ENCODE measurements at regions not wholly inside any gene's neighbourhood (a gene's known extent, or its start where the extent isn't known, plus 50 kb on each side); places are given as distances from the start of the nearest gene placed in this dataset.
A peak's percentile ranks its signal among the peaks of the same experiment; 100 is the strongest.

- no peak for DNase-seq (ENCODE audit: low read depth)
- peaks cover 3% of the 10 kb centered on the region for H3K9me3 Mint-ChIP-seq (ENCODE audit: unreplicated experiment)
- no peak for FAIRE-seq
- H3K79me2 ChIP-seq (ENCODE audit: insufficient read depth, low read length), result no peaks in the 10 kb centered on the region
- H3K27me3 ChIP-seq (ENCODE audit: insufficient read depth, low read length), result peaks cover 5% of the 10 kb centered on the region
- peaks cover 5% of the 10 kb centered on the region for H4K20me1 ChIP-seq (ENCODE audit: insufficient read depth, low read length)
- H3K4me3 ChIP-seq (ENCODE audit: insufficient read depth, low read depth, low read length), result no peak overlapping the region
- peaks cover 4% of the 10 kb centered on the region for H3K36me3 Mint-ChIP-seq (ENCODE audit: low read depth, unreplicated experiment)
- no peak overlapping the region for H3K4me3 Mint-ChIP-seq (ENCODE audit: unreplicated experiment)
- H3K27ac Mint-ChIP-seq (ENCODE audit: unreplicated experiment), result no peak overlapping the region
- H3K4me1 Mint-ChIP-seq (ENCODE audit: low read depth, unreplicated experiment), result peaks cover 5% of the 10 kb centered on the region
- H3K9me3 ChIP-seq (ENCODE audit: insufficient read depth, low read depth, low read length), result no peaks in the 10 kb centered on the region
- H3K4me2 ChIP-seq (ENCODE audit: low read length), result peak overlapping the region; percentile 75
- H3K27ac ChIP-seq (ENCODE audit: low read depth, low read length), result peak overlapping the region; percentile 15
- H3K27me3 Mint-ChIP-seq (ENCODE audit: low read depth, unreplicated experiment), result no peaks in the 10 kb centered on the region
- H3K4me1 ChIP-seq (ENCODE audit: insufficient read depth, low read length), result peaks cover 10% of the 10 kb centered on the region
- H2AFZ ChIP-seq (ENCODE audit: low read depth, low read length), result peak overlapping the region; percentile 13
- TF ChIP-seq CTCF (IDR thresholded peaks at IDR 0.05; ENCODE audit: insufficient read depth, low read depth, low read length) (no peak), EZH2 (IDR thresholded peaks at IDR 0.05; ENCODE audit: insufficient read depth, low read length) (no peak)
- H3K36me3 ChIP-seq (ENCODE audit: insufficient read depth, low read length), result no peaks in the 10 kb centered on the region
- H3K9ac ChIP-seq (ENCODE audit: low read length), result no peak overlapping the region
Observed at GRCh38 chr14:89490466-89490865, 73.4 kb upstream of the FOXN3 start.

DNA sequence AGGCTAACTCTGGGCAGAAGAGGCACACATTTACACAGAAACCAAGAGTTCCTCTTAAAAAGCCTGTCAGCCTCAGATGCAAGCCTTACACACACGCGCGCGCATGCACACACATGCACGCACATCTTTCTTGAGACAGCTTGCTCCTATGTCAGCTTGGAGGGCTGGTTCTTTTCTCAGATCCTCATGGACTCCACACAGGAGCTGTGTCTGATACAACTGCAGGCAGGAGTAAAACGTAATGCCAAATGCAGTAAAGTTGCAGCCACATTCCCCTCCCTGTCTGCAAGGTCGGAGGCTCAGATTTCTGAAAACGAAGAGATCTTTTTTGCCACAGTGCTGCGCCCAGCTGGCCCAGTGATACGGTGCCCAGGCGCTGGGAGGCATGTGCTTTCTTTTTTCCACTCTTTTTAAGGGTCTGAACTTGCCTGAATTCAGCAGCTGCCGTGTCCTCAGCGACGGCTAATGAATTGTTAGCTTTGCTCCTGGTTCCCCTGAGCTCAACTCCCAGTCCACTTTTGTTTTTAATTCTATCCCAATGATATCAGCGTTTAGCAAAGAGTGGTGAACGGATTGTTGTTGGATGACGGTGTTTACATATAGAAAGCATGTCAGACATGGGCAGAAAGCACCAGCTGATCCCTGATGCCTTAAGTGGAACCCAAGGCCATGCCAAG lies 72.9 kb upstream of the FOXN3 start:
- Histone ChIP-seq H3K4me1 (ENCODE audit: insufficient read depth, low read length) (peaks cover 10% of the 10 kb centered on the region), H3K9me3 (ENCODE audit: insufficient read depth, low read depth, low read length) (no peaks in the 10 kb centered on the region), H3K4me2 (ENCODE audit: low read length) (peak overlapping the region; percentile 75), H3K4me3 (ENCODE audit: insufficient read depth, low read depth, low read length) (no peak overlapping the region), H3K27ac (ENCODE audit: low read depth, low read length) (peak overlapping the region; percentile 15), H3K27me3 (ENCODE audit: insufficient read depth, low read length) (peaks cover 5% of the 10 kb centered on the region), H4K20me1 (ENCODE audit: insufficient read depth, low read length) (peaks cover 5% of the 10 kb centered on the region), H3K79me2 (ENCODE audit: insufficient read depth, low read length) (no peaks in the 10 kb centered on the region), H3K36me3 (ENCODE audit: insufficient read depth, low read length) (no peaks in the 10 kb centered on the region), H2AFZ (ENCODE audit: low read depth, low read length) (peak overlapping the region; percentile 13), H3K9ac (ENCODE audit: low read length) (peak overlapping the region; percentile 39)
- Mint-ChIP-seq H3K27me3 (ENCODE audit: low read depth, unreplicated experiment) (no peaks in the 10 kb centered on the region), H3K4me1 (ENCODE audit: low read depth, unreplicated experiment) (peaks cover 7% of the 10 kb centered on the region), H3K9me3 (ENCODE audit: unreplicated experiment) (peaks cover 3% of the 10 kb centered on the region), H3K36me3 (ENCODE audit: low read depth, unreplicated experiment) (peaks cover 7% of the 10 kb centered on the region), H3K4me3 (ENCODE audit: unreplicated experiment) (no peak overlapping the region), H3K27ac (ENCODE audit: unreplicated experiment) (no peak overlapping the region)
- FAIRE-seq, result peak; percentile 13
- DNase-seq (ENCODE audit: low read depth), result no peak
- TF ChIP-seq CTCF (IDR thresholded peaks at IDR 0.05; ENCODE audit: insufficient read depth, low read depth, low read length), result no peak
- TF ChIP-seq EZH2 (IDR thresholded peaks at IDR 0.05; ENCODE audit: insufficient read depth, low read length), result no peak

DNA sequence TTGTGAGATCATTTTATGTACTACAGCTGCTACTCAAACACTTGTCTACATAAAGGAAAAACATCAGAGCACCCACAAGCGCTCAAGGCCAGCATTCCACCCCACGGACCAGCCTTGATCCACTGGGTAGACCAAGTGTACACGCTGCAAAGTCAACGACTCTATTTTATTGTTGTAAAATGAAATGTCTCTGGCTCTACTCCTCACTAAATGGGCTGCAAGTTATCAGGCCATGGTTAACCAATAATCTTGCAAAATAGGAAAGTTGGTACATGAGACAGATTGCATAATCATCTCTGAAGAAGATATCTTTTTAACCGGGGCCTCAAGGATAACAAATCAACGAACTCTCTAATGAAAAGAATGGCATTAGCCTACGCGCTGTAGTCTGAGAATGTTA lies 69.9 kb upstream of the FOXN3 start:
- peaks cover 5% of the 10 kb centered on the region for H3K4me1 Mint-ChIP-seq (ENCODE audit: low read depth, unreplicated experiment)
- Histone ChIP-seq H3K9ac (ENCODE audit: low read length) (no peak overlapping the region), H3K4me1 (ENCODE audit: insufficient read depth, low read length) (peaks cover 10% of the 10 kb centered on the region), H2AFZ (ENCODE audit: low read depth, low read length) (no peak overlapping the region), H3K36me3 (ENCODE audit: insufficient read depth, low read length) (no peaks in the 10 kb centered on the region), H3K4me3 (ENCODE audit: insufficient read depth, low read depth, low read length) (no peak overlapping the region), H3K79me2 (ENCODE audit: insufficient read depth, low read length) (no peaks in the 10 kb centered on the region), H3K27ac (ENCODE audit: low read depth, low read length) (no peak overlapping the region), H3K27me3 (ENCODE audit: insufficient read depth, low read length) (no peaks in the 10 kb centered on the region), H4K20me1 (ENCODE audit: insufficient read depth, low read length) (no peaks in the 10 kb centered on the region), H3K9me3 (ENCODE audit: insufficient read depth, low read depth, low read length) (no peaks in the 10 kb centered on the region), H3K4me2 (ENCODE audit: low read length) (no peak overlapping the region)
- TF ChIP-seq CTCF (IDR thresholded peaks at IDR 0.05; ENCODE audit: insufficient read depth, low read depth, low read length) (no peak), EZH2 (IDR thresholded peaks at IDR 0.05; ENCODE audit: insufficient read depth, low read length) (no peak)
- H3K4me3 Mint-ChIP-seq (ENCODE audit: unreplicated experiment), result no peak overlapping the region
- H3K27ac Mint-ChIP-seq (ENCODE audit: unreplicated experiment), result no peak overlapping the region
- H3K36me3 Mint-ChIP-seq (ENCODE audit: low read depth, unreplicated experiment), result peaks cover 11% of the 10 kb centered on the region
- no peaks in the 10 kb centered on the region for H3K27me3 Mint-ChIP-seq (ENCODE audit: low read depth, unreplicated experiment)
- FAIRE-seq, result no peak
- peaks cover 3% of the 10 kb centered on the region for H3K9me3 Mint-ChIP-seq (ENCODE audit: unreplicated experiment)
- DNase-seq (ENCODE audit: low read depth), result no peak
